ENCODE measurements at regions not wholly inside any gene's neighbourhood (a gene's known extent, or its start where the extent isn't known, plus 50 kb on each side); places are given as distances from the start of the nearest gene placed in this dataset.

DNA sequence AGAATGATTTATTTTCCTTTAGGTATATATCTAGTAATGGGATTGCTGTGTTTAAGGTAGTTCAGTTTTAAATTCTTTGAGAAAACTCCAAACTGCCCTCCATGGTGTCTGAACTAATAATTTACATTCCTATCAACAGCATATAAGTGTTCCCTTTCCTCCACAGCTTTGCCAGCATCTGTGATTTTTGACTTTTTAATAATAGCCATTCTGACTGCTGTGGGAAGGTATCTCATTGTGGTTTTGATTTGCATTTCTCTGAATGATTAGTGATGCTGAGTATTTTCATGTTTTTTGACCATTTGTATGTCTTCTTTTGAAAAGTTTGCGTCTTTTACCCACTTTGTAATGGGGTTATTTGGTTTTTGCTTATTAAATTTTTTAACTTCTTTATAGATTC, 571.6 kb upstream of the CCDC54 start:
- Histone ChIP-seq H3K27me3 (ENCODE audit: insufficient read depth, low read length) (no peaks in the 10 kb centered on the region), H2BK120ac (ENCODE audit: insufficient read depth, low read length, poor library complexity) (no peak overlapping the region), H4K8ac (ENCODE audit: low read depth, low read length) (no peak overlapping the region), H3K14ac (ENCODE audit: low read length) (no peak overlapping the region), H3K9ac (ENCODE audit: low read length) (no peak overlapping the region), H2AFZ (ENCODE audit: insufficient read depth, low read length, poor library complexity) (no peak overlapping the region), H3K79me2 (ENCODE audit: control insufficient read depth, insufficient read depth, low read length, poor library complexity) (no peaks in the 10 kb centered on the region), H3K18ac (ENCODE audit: low read length) (no peak overlapping the region), H3K4ac (ENCODE audit: low read depth, low read length) (no peak overlapping the region), H3K79me1 (ENCODE audit: low read length) (no peaks in the 10 kb centered on the region), H3K36me3 (ENCODE audit: control insufficient read depth in 1 of 2, insufficient read depth in 2 of 2, low read length in 2 of 2) (no peaks in the 10 kb centered on the region), H2AK5ac (ENCODE audit: low read length) (no peak overlapping the region), H3K9me3 (ENCODE audit: insufficient read depth, low read depth, low read length) (no peaks in the 10 kb centered on the region), H3K27ac (ENCODE audit: low read depth, low read length) (no peak overlapping the region), H2BK5ac (ENCODE audit: low read depth, low read length, poor library complexity) (no peak overlapping the region), H2BK12ac (ENCODE audit: low read length) (no peak overlapping the region), H3K4me1 (ENCODE audit: control insufficient read depth in 1 of 2, insufficient read depth in 2 of 2, low read length in 2 of 2) (no peaks in the 10 kb centered on the region), H3K23ac (ENCODE audit: low read length) (no peak overlapping the region), H4K12ac (ENCODE audit: low read depth, low read length) (no peak overlapping the region), H3K4me2 (ENCODE audit: low read length) (no peak overlapping the region), H4K91ac (ENCODE audit: low read depth, low read length) (no peak overlapping the region), H3K4me3 (ENCODE audit: low read depth, low read length) (no peak overlapping the region)
- no peak for DNase-seq
- WGBS (ENCODE audit: extremely low coverage, insufficient coverage, insufficient read length): no CpG with 5 or more reads among the region's 1 CpG

GRCh38 chr3:106806964-106807363, 570.3 kb upstream of the CCDC54 start:
- Histone ChIP-seq H3K9ac (ENCODE audit: low read length) (no peak overlapping the region), H3K14ac (ENCODE audit: low read length) (no peak overlapping the region), H2BK12ac (ENCODE audit: low read length) (no peak overlapping the region), H2AK5ac (ENCODE audit: low read length) (no peak overlapping the region), H3K4me1 (ENCODE audit: control insufficient read depth in 1 of 2, insufficient read depth in 2 of 2, low read length in 2 of 2) (no peaks in the 10 kb centered on the region), H4K8ac (ENCODE audit: low read depth, low read length) (no peak overlapping the region), H3K18ac (ENCODE audit: low read length) (no peak overlapping the region), H3K36me3 (ENCODE audit: control insufficient read depth in 1 of 2, insufficient read depth in 2 of 2, low read length in 2 of 2) (no peaks in the 10 kb centered on the region), H3K4me3 (ENCODE audit: low read depth, low read length) (no peak overlapping the region), H3K23ac (ENCODE audit: low read length) (no peak overlapping the region), H3K27me3 (ENCODE audit: insufficient read depth, low read length) (no peaks in the 10 kb centered on the region), H2BK120ac (ENCODE audit: insufficient read depth, low read length, poor library complexity) (no peak overlapping the region), H2BK5ac (ENCODE audit: low read depth, low read length, poor library complexity) (no peak overlapping the region), H3K4ac (ENCODE audit: low read depth, low read length) (no peak overlapping the region), H3K4me2 (ENCODE audit: low read length) (no peak overlapping the region), H4K12ac (ENCODE audit: low read depth, low read length) (no peak overlapping the region), H3K9me3 (ENCODE audit: insufficient read depth, low read depth, low read length) (no peaks in the 10 kb centered on the region), H3K79me2 (ENCODE audit: control insufficient read depth, insufficient read depth, low read length, poor library complexity) (no peaks in the 10 kb centered on the region), H3K79me1 (ENCODE audit: low read length) (no peaks in the 10 kb centered on the region), H4K91ac (ENCODE audit: low read depth, low read length) (no peak overlapping the region), H2AFZ (ENCODE audit: insufficient read depth, low read length, poor library complexity) (no peak overlapping the region), H3K27ac (ENCODE audit: low read depth, low read length) (no peak overlapping the region)
- DNase-seq: no peak

GRCh38 chr3:106809041-106809440, 568.2 kb upstream of the CCDC54 start:
- no peaks in the 10 kb centered on the region for H3K27me3 ChIP-seq (ENCODE audit: insufficient read depth, low read length)
- no peak overlapping the region for H2AK5ac ChIP-seq (ENCODE audit: low read length)
- no peak for DNase-seq
- no peak overlapping the region for H4K91ac ChIP-seq (ENCODE audit: low read depth, low read length)
- H3K14ac ChIP-seq (ENCODE audit: low read length): no peak overlapping the region
- no peak overlapping the region for H4K8ac ChIP-seq (ENCODE audit: low read depth, low read length)
- H3K9ac ChIP-seq (ENCODE audit: low read length): no peak overlapping the region
- no peak overlapping the region for H2BK12ac ChIP-seq (ENCODE audit: low read length)
- H3K4me1 ChIP-seq (ENCODE audit: control insufficient read depth in 1 of 2, insufficient read depth in 2 of 2, low read length in 2 of 2): no peaks in the 10 kb centered on the region
- no peak overlapping the region for H3K4me2 ChIP-seq (ENCODE audit: low read length)
- H2BK120ac ChIP-seq (ENCODE audit: insufficient read depth, low read length, poor library complexity): no peak overlapping the region
- H3K4ac ChIP-seq (ENCODE audit: low read depth, low read length): no peak overlapping the region
- no peak overlapping the region for H3K4me3 ChIP-seq (ENCODE audit: low read depth, low read length)
- no peaks in the 10 kb centered on the region for H3K79me2 ChIP-seq (ENCODE audit: control insufficient read depth, insufficient read depth, low read length, poor library complexity)
- H2BK5ac ChIP-seq (ENCODE audit: low read depth, low read length, poor library complexity): no peak overlapping the region
- H2AFZ ChIP-seq (ENCODE audit: insufficient read depth, low read length, poor library complexity): no peak overlapping the region
- no peak overlapping the region for H4K12ac ChIP-seq (ENCODE audit: low read depth, low read length)
- H3K27ac ChIP-seq (ENCODE audit: low read depth, low read length): no peak overlapping the region
- no CpG with 5 or more reads among the region's 3 CpGs for WGBS (ENCODE audit: extremely low coverage, insufficient coverage, insufficient read length)
- H3K79me1 ChIP-seq (ENCODE audit: low read length): no peaks in the 10 kb centered on the region
- no peak overlapping the region for H3K18ac ChIP-seq (ENCODE audit: low read length)
- H3K23ac ChIP-seq (ENCODE audit: low read length): no peak overlapping the region
- H3K9me3 ChIP-seq (ENCODE audit: insufficient read depth, low read depth, low read length): no peaks in the 10 kb centered on the region
- no peaks in the 10 kb centered on the region for H3K36me3 ChIP-seq (ENCODE audit: control insufficient read depth in 1 of 2, insufficient read depth in 2 of 2, low read length in 2 of 2)

- Histone ChIP-seq H3K14ac (ENCODE audit: low read length) (no peak overlapping the region), H3K79me1 (ENCODE audit: low read length) (no peaks in the 10 kb centered on the region), H4K8ac (ENCODE audit: low read depth, low read length) (no peak overlapping the region), H2BK5ac (ENCODE audit: low read depth, low read length, poor library complexity) (no peak overlapping the region), H2AFZ (ENCODE audit: insufficient read depth, low read length, poor library complexity) (no peak overlapping the region), H4K91ac (ENCODE audit: low read depth, low read length) (no peak overlapping the region), H3K4me1 (ENCODE audit: control insufficient read depth in 1 of 2, insufficient read depth in 2 of 2, low read length in 2 of 2) (no peaks in the 10 kb centered on the region), H3K23ac (ENCODE audit: low read length) (no peak overlapping the region), H2BK120ac (ENCODE audit: insufficient read depth, low read length, poor library complexity) (no peak overlapping the region), H2AK5ac (ENCODE audit: low read length) (no peak overlapping the region), H3K79me2 (ENCODE audit: control insufficient read depth, insufficient read depth, low read length, poor library complexity) (no peaks in the 10 kb centered on the region), H2BK12ac (ENCODE audit: low read length) (no peak overlapping the region), H3K4me2 (ENCODE audit: low read length) (no peak overlapping the region), H3K27ac (ENCODE audit: low read depth, low read length) (no peak overlapping the region), H3K9me3 (ENCODE audit: insufficient read depth, low read depth, low read length) (no peaks in the 10 kb centered on the region), H3K9ac (ENCODE audit: low read length) (no peak overlapping the region), H3K36me3 (ENCODE audit: control insufficient read depth in 1 of 2, insufficient read depth in 2 of 2, low read length in 2 of 2) (no peaks in the 10 kb centered on the region), H3K18ac (ENCODE audit: low read length) (no peak overlapping the region), H3K4ac (ENCODE audit: low read depth, low read length) (no peak overlapping the region), H3K4me3 (ENCODE audit: low read depth, low read length) (no peak overlapping the region), H4K12ac (ENCODE audit: low read depth, low read length) (no peak overlapping the region), H3K27me3 (ENCODE audit: insufficient read depth, low read length) (no peaks in the 10 kb centered on the region)
- DNase-seq: no peak
- no CpG with 5 or more reads among the region's 2 CpGs for WGBS (ENCODE audit: extremely low coverage, insufficient coverage, insufficient read length)
Observed at GRCh38 chr3:106809623-106810299, 567.5 kb upstream of the CCDC54 start.

Data from trophoblast cell (in vitro differentiated cells and primary cell).